OCI-LY7 (cell line): ENCODE measurements at regions not wholly inside any gene's neighbourhood (a gene's known extent, or its start where the extent isn't known, plus 50 kb on each side); places are given as distances from the start of the nearest gene placed in this dataset.

ENCODE experiments used
- BruUV-seq: library from RNA; stranded (reverse); fragments of 400-500 nt; replicated peaks from 2 replicates; lab custom pipeline; 2021; lab: Mats Ljungman, UMichigan
- CTCF ChIA-PET: fragments of 300-600 bp; sonication (Branson Sonifier 250); formaldehyde crosslinking; loops from one replicate; lab custom pipeline; 2022; ENCODE audit warnings: antibody characterized with exemption; ENCODE audit not compliant: unreplicated experiment; lab: Charles Lee
- POLR2A ChIA-PET: fragments of 300-600 bp; sonication (Branson Sonifier 250); formaldehyde crosslinking; loops from one replicate; lab custom pipeline; 2022; ENCODE audit warnings: antibody characterized with exemption; lab: Charles Lee
- DNase-seq: peaks from one replicate; pipeline ENCODE4 v3.0.0-alpha.2; 2015; ENCODE audit warnings: low spot score
- H2AFZ ChIP-seq: fragments of 200-600 bp; sonication (generic), shearing (Covaris generic); 2 replicates; pipeline ENCODE4 v1.6.1; 2014; ENCODE audit warnings: mild to moderate bottlenecking, antibody characterized with exemption, low read length, moderate library complexity
- H3K27ac ChIP-seq: fragments of 200-600 bp; sonication (generic); 2 replicates; pipeline ENCODE4 v1.5.1; 2014; ENCODE audit warnings: mixed run types, low read depth, mild to moderate bottlenecking, moderate library complexity, low read length, inconsistent platforms; ENCODE audit not compliant: poor library complexity, severe bottlenecking
- H3K36me3 ChIP-seq: fragments of 200-600 bp; sonication (generic); 2 replicates; pipeline ENCODE4 v1.6.1; 2014; ENCODE audit warnings: mild to moderate bottlenecking, antibody characterized with exemption, low read length, moderate library complexity, mixed read lengths; ENCODE audit not compliant: insufficient read depth
- H3K4me1 ChIP-seq: fragments of 200-600 bp; sonication (generic); 2 replicates; pipeline ENCODE4 v1.5.1; 2014; ENCODE audit warnings: mild to moderate bottlenecking, low read length; ENCODE audit not compliant: insufficient read depth, poor library complexity, severe bottlenecking
- H3K4me2 ChIP-seq: fragments of 200-600 bp; sonication (generic); 2 replicates; pipeline ENCODE4 v1.6.1; 2014; ENCODE audit warnings: mild to moderate bottlenecking, low read length
- H3K4me3 ChIP-seq: fragments of 200-600 bp; sonication (generic); 2 replicates; pipeline ENCODE4 v1.5.1; 2014; ENCODE audit warnings: mild to moderate bottlenecking, low read depth, low read length; ENCODE audit not compliant: poor library complexity, severe bottlenecking
- H3K79me2 ChIP-seq: fragments of 200-600 bp; sonication (generic); 2 replicates; pipeline ENCODE4 v1.6.1; 2016; ENCODE audit warnings: low read depth, mild to moderate bottlenecking, low read length, moderate library complexity, mixed read lengths; ENCODE audit not compliant: insufficient read depth
- H3K9me2 ChIP-seq: fragments of 200-600 bp; sonication (generic); 2 replicates; pipeline ENCODE4 v1.6.1; 2016; ENCODE audit warnings: mild to moderate bottlenecking, low read length, mixed read lengths; ENCODE audit not compliant: insufficient read depth
- H3K9me3 ChIP-seq: fragments of 200-600 bp; sonication (generic); 2 replicates; pipeline ENCODE4 v1.6.1; 2014; ENCODE audit warnings: mild to moderate bottlenecking, mixed run types, low read length, mixed read lengths
- H4K20me1 ChIP-seq: fragments of 200-600 bp; sonication (generic); 2 replicates; pipeline ENCODE4 v1.6.1; 2014; ENCODE audit warnings: mild to moderate bottlenecking, antibody characterized with exemption, low read length, moderate library complexity, mixed read lengths; ENCODE audit not compliant: insufficient read depth
- CTCF ChIP-seq: fragments of 200-600 bp; sonication (generic); conservative IDR thresholded peaks from 2 replicates; pipeline ENCODE4 v1.5.1; 2014; ENCODE audit warnings: mild to moderate bottlenecking, antibody characterized with exemption, low read length, moderate library complexity, mixed read lengths
- EZH2phosphoT487 ChIP-seq: fragments of 200-600 bp; sonication (generic); IDR thresholded peaks from 2 replicates; pipeline ENCODE4 v1.6.1; 2018; ENCODE audit warnings: low read depth, borderline replicate concordance, mild to moderate bottlenecking, mixed run types, antibody characterized with exemption, low read length, moderate library complexity, mixed read lengths
- intact Hi-C: fragments of 100-400 bp; cut with micrococcal nuclease; formaldehyde crosslinking; loops from one replicate; pipeline ENCODE4 v1.10.0; 2022; ENCODE audit not compliant: unreplicated experiment

GRCh38 chr15:38154837-38155236 lies 97.8 kb upstream of the SPRED1 start:
- Histone ChIP-seq H4K20me1 (no peaks in the 10 kb centered on the region), H3K4me1 (no peaks in the 10 kb centered on the region), H3K4me2 (no peak overlapping the region), H3K36me3 (no peaks in the 10 kb centered on the region), H3K27ac (no peak overlapping the region), H3K9me3 (peaks cover 23% of the 10 kb centered on the region), H3K9me2 (no peaks in the 10 kb centered on the region), H3K4me3 (no peak overlapping the region), H2AFZ (no peak overlapping the region), H3K79me2 (no peaks in the 10 kb centered on the region)
- POLR2A ChIA-PET: interaction anchor here (0.7 to 1.0 kb wide), 2 partner anchors 13 to 28 kb away, joined by 3 read pairs; no protein-coding TSS in a partner anchor
- TF ChIP-seq CTCF (no peak), EZH2phosphoT487 (no peak)
- BruUV-seq: no TSS peak
- DNase-seq: no peak
- CTCF ChIA-PET: no interaction called here
- intact Hi-C loops: no loop called here

- BruUV-seq: no TSS peak
- H3K9me3 ChIP-seq: no peaks in the 10 kb centered on the region
- no peak overlapping the region for H3K27ac ChIP-seq
- no peaks in the 10 kb centered on the region for H3K79me2 ChIP-seq
- peaks cover 2% of the 10 kb centered on the region for H3K4me1 ChIP-seq
- H3K4me2 ChIP-seq: no peak overlapping the region
- POLR2A ChIA-PET: interaction anchor here (1.1 kb wide), 2 partner anchors 20 to 65 kb away, joined by 3 read pairs; no protein-coding TSS in a partner anchor
- TF ChIP-seq EZH2phosphoT487 (no peak), CTCF (no peak)
- H3K36me3 ChIP-seq: no peaks in the 10 kb centered on the region
- no peaks in the 10 kb centered on the region; the same call in 1 of the 2 replicates for H3K9me2 ChIP-seq
- no peak overlapping the region for H3K4me3 ChIP-seq
- intact Hi-C loops: no loop called here
- H2AFZ ChIP-seq: no peak overlapping the region
- no peak for DNase-seq
- H4K20me1 ChIP-seq: no peaks in the 10 kb centered on the region
- CTCF ChIA-PET: interaction anchor here (1.1 kb wide), 1 partner anchor 79 kb away, joined by 3 read pairs; no protein-coding TSS in a partner anchor
Measured at GRCh38 chr15:38163658-38164057, 89.0 kb upstream of the SPRED1 start.

GRCh38 chr15:38164061-38164460 lies 88.6 kb upstream of the SPRED1 start:
- ChIA-PET CTCF (interaction anchor here (1.1 kb wide), 1 partner anchor 79 kb away, joined by 3 read pairs; no protein-coding TSS in a partner anchor), POLR2A (interaction anchor here (1.1 kb wide), 2 partner anchors 20 to 64 kb away, joined by 3 read pairs; no protein-coding TSS in a partner anchor)
- Histone ChIP-seq H3K79me2 (no peaks in the 10 kb centered on the region), H3K9me2 (no peaks in the 10 kb centered on the region; the same call in 1 of the 2 replicates), H3K4me2 (no peak overlapping the region), H4K20me1 (no peaks in the 10 kb centered on the region), H3K36me3 (no peaks in the 10 kb centered on the region), H3K9me3 (no peaks in the 10 kb centered on the region), H2AFZ (no peak overlapping the region), H3K4me1 (peaks cover 6% of the 10 kb centered on the region), H3K27ac (no peak overlapping the region), H3K4me3 (no peak overlapping the region)
- no peak for TF ChIP-seq CTCF
- no peak for TF ChIP-seq EZH2phosphoT487
- DNase-seq: no peak
- BruUV-seq: no TSS peak
- intact Hi-C loops: no loop called here
